ENCODE measurements at regions not wholly inside any gene's neighbourhood (a gene's known extent, or its start where the extent isn't known, plus 50 kb on each side); places are given as distances from the start of the nearest gene placed in this dataset.

GRCh38 chr12:4088451-4088850, 185.1 kb upstream of the CCND2 start:
- TF ChIP-seq POLR2A (IDR thresholded peaks at IDR 0.05) = no peak
- no peak for TF ChIP-seq POLR2AphosphoS5 (IDR thresholded peaks at IDR 0.05; ENCODE audit: insufficient read depth in 1 of 2, low read depth in 1 of 2)
- no peak for TF ChIP-seq CTCF (IDR thresholded peaks at IDR 0.05)
